DND-41 (cell line): ENCODE measurements at regions not wholly inside any gene's neighbourhood (a gene's known extent, or its start where the extent isn't known, plus 50 kb on each side); places are given as distances from the start of the nearest gene placed in this dataset.

ENCODE experiments used
- EZH2 ChIP-seq: IDR thresholded peaks from 3 replicates; pipeline ENCODE4 v1.6.1; 2012; ENCODE audit warnings: borderline replicate concordance, low read depth, mild to moderate bottlenecking, moderate library complexity, low read length, inconsistent platforms; ENCODE audit not compliant: severe bottlenecking
- TF ChIP-seq, protein P1 (sequence below): IDR thresholded peaks from 2 replicates; pipeline ENCODE4 v1.5.1; 2012; ENCODE audit warnings: borderline replicate concordance, low read length, moderate library complexity, mild to moderate bottlenecking; ENCODE audit not compliant: poor library complexity, severe bottlenecking; ENCODE audit errors: extremely low read depth

DNA sequence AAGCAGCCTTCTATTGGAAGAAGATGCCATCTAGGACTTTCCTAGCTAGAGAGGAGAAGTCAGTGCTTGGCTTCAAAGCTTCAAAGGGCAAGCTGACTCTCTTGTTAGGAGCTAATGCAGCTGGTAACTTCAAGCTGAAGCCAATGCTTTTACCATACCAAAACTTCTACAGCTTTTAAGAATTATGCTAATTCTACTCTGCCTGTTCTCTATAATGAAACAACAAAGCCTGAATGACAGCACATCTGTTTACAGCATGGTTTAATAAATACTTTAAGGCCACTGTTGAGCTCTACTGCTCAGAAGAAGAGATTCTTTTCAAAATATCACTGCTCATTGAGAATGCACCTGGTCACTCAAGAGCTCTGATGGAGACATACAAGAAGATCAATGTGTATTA lies 951.9 kb upstream of the LRRN3 start:
- TF ChIP-seq, protein P1, sequence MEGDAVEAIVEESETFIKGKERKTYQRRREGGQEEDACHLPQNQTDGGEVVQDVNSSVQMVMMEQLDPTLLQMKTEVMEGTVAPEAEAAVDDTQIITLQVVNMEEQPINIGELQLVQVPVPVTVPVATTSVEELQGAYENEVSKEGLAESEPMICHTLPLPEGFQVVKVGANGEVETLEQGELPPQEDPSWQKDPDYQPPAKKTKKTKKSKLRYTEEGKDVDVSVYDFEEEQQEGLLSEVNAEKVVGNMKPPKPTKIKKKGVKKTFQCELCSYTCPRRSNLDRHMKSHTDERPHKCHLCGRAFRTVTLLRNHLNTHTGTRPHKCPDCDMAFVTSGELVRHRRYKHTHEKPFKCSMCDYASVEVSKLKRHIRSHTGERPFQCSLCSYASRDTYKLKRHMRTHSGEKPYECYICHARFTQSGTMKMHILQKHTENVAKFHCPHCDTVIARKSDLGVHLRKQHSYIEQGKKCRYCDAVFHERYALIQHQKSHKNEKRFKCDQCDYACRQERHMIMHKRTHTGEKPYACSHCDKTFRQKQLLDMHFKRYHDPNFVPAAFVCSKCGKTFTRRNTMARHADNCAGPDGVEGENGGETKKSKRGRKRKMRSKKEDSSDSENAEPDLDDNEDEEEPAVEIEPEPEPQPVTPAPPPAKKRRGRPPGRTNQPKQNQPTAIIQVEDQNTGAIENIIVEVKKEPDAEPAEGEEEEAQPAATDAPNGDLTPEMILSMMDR = no peak
- TF ChIP-seq EZH2 = no peak
